ENCODE measurements at regions not wholly inside any gene's neighbourhood (a gene's known extent, or its start where the extent isn't known, plus 50 kb on each side); places are given as distances from the start of the nearest gene placed in this dataset.

- ChIA-PET POLR2A (no interaction called here), CTCF (no interaction called here)
- intact Hi-C loops (cut with micrococcal nuclease) = no loop called here
- Mint-ChIP-seq H3K27me3 (no peaks in the 10 kb centered on the region), H3K4me1 (ENCODE audit: low read depth) (no peaks in the 10 kb centered on the region), H3K4me3 (no peak overlapping the region), H3K36me3 (ENCODE audit: low read depth) (no peaks in the 10 kb centered on the region), H3K27ac (no peak overlapping the region), H3K9me3 (peaks cover 3% of the 10 kb centered on the region)
- no peak for DNase-seq
- ATAC-seq = no peak
- no peak for TF ChIP-seq CTCF (IDR thresholded peaks at IDR 0.05)
These were observed 373.3 kb upstream of the DIAPH2 start for GRCh38 chrX:96311366-96311765.

GRCh38 chrX:96314985-96315384 lies 369.7 kb upstream of the DIAPH2 start:
- ChIA-PET POLR2A (no interaction called here), CTCF (no interaction called here)
- intact Hi-C loops (cut with micrococcal nuclease) = no loop called here
- ATAC-seq (peak; percentile 49), DNase-seq (no peak)
- no peaks in the 10 kb centered on the region for H3K36me3 Mint-ChIP-seq (ENCODE audit: low read depth)
- H3K27ac Mint-ChIP-seq = no peak overlapping the region
- no peaks in the 10 kb centered on the region for H3K4me1 Mint-ChIP-seq (ENCODE audit: low read depth)
- peaks cover 7% of the 10 kb centered on the region for H3K9me3 Mint-ChIP-seq
- H3K4me3 Mint-ChIP-seq = no peak overlapping the region
- no peaks in the 10 kb centered on the region for H3K27me3 Mint-ChIP-seq
- TF ChIP-seq CTCF (IDR thresholded peaks at IDR 0.05) = no peak

- ChIA-PET CTCF (no interaction called here), POLR2A (no interaction called here)
- no peaks in the 10 kb centered on the region for H3K4me1 Mint-ChIP-seq (ENCODE audit: low read depth)
- no peak overlapping the region for H3K27ac Mint-ChIP-seq
- H3K9me3 Mint-ChIP-seq = peaks cover 2% of the 10 kb centered on the region
- no peaks in the 10 kb centered on the region for H3K36me3 Mint-ChIP-seq (ENCODE audit: low read depth)
- DNase-seq = no peak
- no peak for ATAC-seq
- peaks cover 1% of the 10 kb centered on the region for H3K27me3 Mint-ChIP-seq
- no peak for TF ChIP-seq CTCF (IDR thresholded peaks at IDR 0.05)
- intact Hi-C loops (cut with micrococcal nuclease) = no loop called here
- H3K4me3 Mint-ChIP-seq = no peak overlapping the region
These were observed 322.8 kb upstream of the DIAPH2 start for GRCh38 chrX:96361844-96362243.

- CTCF ChIA-PET = no interaction called here
- intact Hi-C loops (cut with micrococcal nuclease) = no loop called here
- ATAC-seq (no peak), DNase-seq (no peak)
- Mint-ChIP-seq H3K4me1 (ENCODE audit: low read depth) (no peaks in the 10 kb centered on the region), H3K27ac (no peak overlapping the region), H3K27me3 (no peaks in the 10 kb centered on the region), H3K9me3 (no peaks in the 10 kb centered on the region), H3K36me3 (ENCODE audit: low read depth) (no peaks in the 10 kb centered on the region), H3K4me3 (no peak overlapping the region)
- TF ChIP-seq CTCF (IDR thresholded peaks at IDR 0.05) = no peak
- POLR2A ChIA-PET = no interaction called here
These were observed 312.2 kb upstream of the DIAPH2 start for GRCh38 chrX:96372313-96373046.

- Mint-ChIP-seq H3K4me3 (no peak overlapping the region), H3K27ac (no peak overlapping the region), H3K27me3 (no peaks in the 10 kb centered on the region), H3K36me3 (ENCODE audit: low read depth) (no peaks in the 10 kb centered on the region), H3K9me3 (no peaks in the 10 kb centered on the region), H3K4me1 (ENCODE audit: low read depth) (no peaks in the 10 kb centered on the region)
- no peak for ATAC-seq
- intact Hi-C loops (cut with micrococcal nuclease) = no loop called here
- ChIA-PET POLR2A (no interaction called here), CTCF (no interaction called here)
- no peak for DNase-seq
- no peak for TF ChIP-seq CTCF (IDR thresholded peaks at IDR 0.05)
These were observed 311.6 kb upstream of the DIAPH2 start for GRCh38 chrX:96373047-96373355.

Measured in activated CD8-positive, alpha-beta T cell treated with anti-CD3 and anti-CD28 coated beads for 36 hours (primary cell).